MM.1S (cell line): ENCODE measurements at regions not wholly inside any gene's neighbourhood (a gene's known extent, or its start where the extent isn't known, plus 50 kb on each side); places are given as distances from the start of the nearest gene placed in this dataset.

Experiments
- DNase-seq: peaks from one replicate; pipeline ENCODE4 v3.0.0-alpha.2; 2015
- H2AFZ ChIP-seq: fragments of 300-600 bp; sonication (generic); 2 replicates; pipeline ENCODE4 v1.6.0; 2016; ENCODE audit warnings: antibody characterized with exemption, low read length
- H3F3A ChIP-seq: fragments of 300-600 bp; sonication (generic); 2 replicates; pipeline ENCODE4 v1.6.1; 2016; ENCODE audit warnings: mild to moderate bottlenecking, antibody characterized with exemption, low read length, moderate library complexity, mixed read lengths; ENCODE audit not compliant: insufficient read depth
- H3K27ac ChIP-seq: fragments of 300-600 bp; sonication (generic); 2 replicates; pipeline ENCODE4 v1.5.1; 2016; ENCODE audit warnings: mild to moderate bottlenecking, low read length
- H3K27me3 ChIP-seq: fragments of 300-600 bp; sonication (generic); replicated peaks from 2 replicates; pipeline ENCODE4 v1.6.0; 2016; ENCODE audit warnings: low read length; ENCODE audit not compliant: insufficient read depth
- H3K36me3 ChIP-seq: fragments of 300-600 bp; sonication (generic); replicated peaks from 2 replicates; pipeline ENCODE4 v1.6.1; 2016; ENCODE audit warnings: mild to moderate bottlenecking, low read length, mixed read lengths; ENCODE audit not compliant: insufficient read depth
- H3K4me1 ChIP-seq: fragments of 300-600 bp; sonication (generic); 2 replicates; pipeline ENCODE4 v1.6.1; 2016; ENCODE audit warnings: low read length, mixed read lengths
- H3K4me2 ChIP-seq: fragments of 300-600 bp; sonication (generic); 2 replicates; pipeline ENCODE4 v1.6.0; 2016; ENCODE audit warnings: low read depth, low read length
- H3K4me3 ChIP-seq: fragments of 300-600 bp; sonication (generic); 2 replicates; pipeline ENCODE4 v1.5.1; 2016; ENCODE audit warnings: low read length, mixed read lengths
- H3K79me2 ChIP-seq: fragments of 300-600 bp; sonication (generic); 2 replicates; pipeline ENCODE4 v1.6.1; 2016; ENCODE audit warnings: mixed run types, low read length, mixed read lengths
- H3K9ac ChIP-seq: fragments of 300-600 bp; sonication (generic); 2 replicates; pipeline ENCODE4 v1.6.1; 2016; ENCODE audit warnings: low read length, mixed read lengths
- H3K9me2 ChIP-seq: fragments of 300-600 bp; sonication (generic); replicated peaks from 2 replicates; pipeline ENCODE4 v1.6.1; 2016; ENCODE audit warnings: mild to moderate bottlenecking, low read length, mixed read lengths; ENCODE audit not compliant: insufficient read depth
- H3K9me3 ChIP-seq: fragments of 300-600 bp; sonication (generic); replicated peaks from 2 replicates; pipeline ENCODE4 v1.6.1; 2016; ENCODE audit warnings: mild to moderate bottlenecking, low read length, mixed read lengths; ENCODE audit not compliant: insufficient read depth
- H4K20me1 ChIP-seq: fragments of 300-600 bp; sonication (generic); 2 replicates; pipeline ENCODE4 v1.6.1; 2016; ENCODE audit warnings: mild to moderate bottlenecking, low read length, moderate library complexity, mixed read lengths; ENCODE audit not compliant: insufficient read depth
- EZH2 ChIP-seq: fragments of 300-600 bp; sonication (generic); optimal IDR thresholded peaks from 2 replicates; pipeline ENCODE3; 2017; ENCODE audit warnings: low read depth, mild to moderate bottlenecking, antibody characterized with exemption, low read length, mixed read lengths
- EZH2phosphoT487 ChIP-seq: fragments of 300-600 bp; sonication (generic); IDR thresholded peaks from 2 replicates; pipeline ENCODE4 v1.6.1; 2018; ENCODE audit warnings: antibody characterized with exemption, low read length
- TF ChIP-seq, protein P1 (sequence below): fragments of 300-600 bp; sonication (generic); IDR thresholded peaks from 2 replicates; pipeline ENCODE4 v1.5.1; 2016; ENCODE audit warnings: antibody characterized with exemption, low read length, mixed read lengths

DNA sequence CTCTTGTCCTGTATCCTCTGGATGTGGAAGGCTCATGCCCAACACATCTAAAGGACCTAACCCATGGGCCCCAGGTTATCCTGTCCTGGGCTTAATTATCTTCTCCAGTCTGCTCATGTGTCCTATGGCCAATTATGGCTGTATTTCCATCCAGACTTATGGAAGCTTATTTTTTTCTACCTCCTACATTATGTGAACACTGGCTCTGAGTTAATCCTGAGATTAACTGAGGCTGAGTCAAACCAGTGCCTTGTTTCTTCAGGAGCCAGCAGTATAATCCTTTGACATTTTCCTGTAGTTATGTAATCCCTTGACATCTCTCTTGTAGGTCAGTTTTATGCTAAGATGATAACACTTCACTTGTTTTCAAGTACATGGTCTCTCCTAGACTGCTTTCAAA lies 213.6 kb downstream of the PMAIP1 start:
- H3K4me3 ChIP-seq: no peak overlapping the region
- no peak overlapping the region for H3K27ac ChIP-seq
- no peaks in the 10 kb centered on the region for H3K9me2 ChIP-seq
- H3K9me3 ChIP-seq: no peaks in the 10 kb centered on the region
- H3K27me3 ChIP-seq: no peaks in the 10 kb centered on the region
- TF ChIP-seq EZH2phosphoT487 (no peak), EZH2 (no peak)
- TF ChIP-seq, protein P1, sequence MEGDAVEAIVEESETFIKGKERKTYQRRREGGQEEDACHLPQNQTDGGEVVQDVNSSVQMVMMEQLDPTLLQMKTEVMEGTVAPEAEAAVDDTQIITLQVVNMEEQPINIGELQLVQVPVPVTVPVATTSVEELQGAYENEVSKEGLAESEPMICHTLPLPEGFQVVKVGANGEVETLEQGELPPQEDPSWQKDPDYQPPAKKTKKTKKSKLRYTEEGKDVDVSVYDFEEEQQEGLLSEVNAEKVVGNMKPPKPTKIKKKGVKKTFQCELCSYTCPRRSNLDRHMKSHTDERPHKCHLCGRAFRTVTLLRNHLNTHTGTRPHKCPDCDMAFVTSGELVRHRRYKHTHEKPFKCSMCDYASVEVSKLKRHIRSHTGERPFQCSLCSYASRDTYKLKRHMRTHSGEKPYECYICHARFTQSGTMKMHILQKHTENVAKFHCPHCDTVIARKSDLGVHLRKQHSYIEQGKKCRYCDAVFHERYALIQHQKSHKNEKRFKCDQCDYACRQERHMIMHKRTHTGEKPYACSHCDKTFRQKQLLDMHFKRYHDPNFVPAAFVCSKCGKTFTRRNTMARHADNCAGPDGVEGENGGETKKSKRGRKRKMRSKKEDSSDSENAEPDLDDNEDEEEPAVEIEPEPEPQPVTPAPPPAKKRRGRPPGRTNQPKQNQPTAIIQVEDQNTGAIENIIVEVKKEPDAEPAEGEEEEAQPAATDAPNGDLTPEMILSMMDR: no peak
- no peaks in the 10 kb centered on the region for H3K36me3 ChIP-seq
- H3K4me2 ChIP-seq: no peak overlapping the region
- H3K79me2 ChIP-seq: no peaks in the 10 kb centered on the region
- H3K4me1 ChIP-seq: no peaks in the 10 kb centered on the region
- DNase-seq: no peak
- H4K20me1 ChIP-seq: no peaks in the 10 kb centered on the region
- H2AFZ ChIP-seq: no peak overlapping the region
- no peak overlapping the region for H3K9ac ChIP-seq
- H3F3A ChIP-seq: no peaks in the 10 kb centered on the region

DNA sequence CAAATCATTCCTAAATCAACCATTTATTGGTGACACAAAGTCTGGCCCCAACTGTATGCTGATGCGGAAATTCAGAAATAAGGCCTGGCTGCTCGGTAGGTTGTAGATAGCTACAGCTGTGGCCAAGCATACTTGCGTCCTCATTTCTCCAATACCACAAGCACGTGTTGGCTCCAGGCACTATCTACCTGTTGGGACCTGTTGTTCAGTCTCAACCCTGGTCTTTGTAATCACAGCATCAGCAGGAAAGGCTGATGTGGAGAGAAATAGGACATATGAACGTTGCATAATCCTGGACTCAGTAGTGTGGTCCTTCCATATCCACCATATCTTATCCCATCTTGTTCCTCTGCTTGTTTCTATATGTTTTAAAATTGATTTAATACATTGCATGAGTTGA lies 212.6 kb downstream of the PMAIP1 start:
- no peaks in the 10 kb centered on the region for H3K36me3 ChIP-seq
- H2AFZ ChIP-seq: no peak overlapping the region
- no peaks in the 10 kb centered on the region for H4K20me1 ChIP-seq
- no peak overlapping the region for H3K27ac ChIP-seq
- no peaks in the 10 kb centered on the region for H3K4me1 ChIP-seq
- TF ChIP-seq EZH2: no peak
- TF ChIP-seq, protein P1: no peak
- TF ChIP-seq EZH2phosphoT487: no peak
- no peaks in the 10 kb centered on the region for H3K9me2 ChIP-seq
- no peak overlapping the region for H3K9ac ChIP-seq
- no peaks in the 10 kb centered on the region for H3K79me2 ChIP-seq
- no peaks in the 10 kb centered on the region for H3K27me3 ChIP-seq
- no peaks in the 10 kb centered on the region for H3K9me3 ChIP-seq
- no peak for DNase-seq
- no peaks in the 10 kb centered on the region for H3F3A ChIP-seq
- H3K4me3 ChIP-seq: no peak overlapping the region
- no peak overlapping the region for H3K4me2 ChIP-seq

DNA sequence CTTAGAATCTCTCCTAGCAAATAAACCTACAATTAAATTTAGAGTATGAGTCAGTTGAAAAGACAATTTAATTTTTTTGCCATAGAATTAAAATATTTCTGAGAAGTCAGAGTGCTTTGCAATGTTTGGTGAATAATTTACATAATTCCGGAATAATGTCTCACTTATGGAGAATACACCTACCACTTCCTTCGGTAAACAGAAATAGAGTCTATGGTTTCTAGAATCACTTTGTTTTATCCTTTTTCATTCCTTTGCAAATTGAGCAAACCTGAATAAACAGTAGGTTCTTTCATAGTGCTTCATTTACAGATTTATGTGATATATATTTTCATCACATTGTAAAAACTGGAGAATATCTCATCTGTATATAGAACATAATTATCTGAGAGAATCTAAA lies 211.7 kb downstream of the PMAIP1 start:
- no peaks in the 10 kb centered on the region for H3F3A ChIP-seq
- H3K4me3 ChIP-seq: no peak overlapping the region
- TF ChIP-seq, protein P1: no peak
- TF ChIP-seq EZH2 (no peak), EZH2phosphoT487 (no peak)
- H3K27me3 ChIP-seq: no peaks in the 10 kb centered on the region
- H3K4me2 ChIP-seq: no peak overlapping the region
- no peak overlapping the region for H3K27ac ChIP-seq
- H3K9me2 ChIP-seq: no peaks in the 10 kb centered on the region
- no peak overlapping the region for H3K9ac ChIP-seq
- H2AFZ ChIP-seq: no peak overlapping the region
- no peaks in the 10 kb centered on the region for H3K79me2 ChIP-seq
- H3K4me1 ChIP-seq: no peaks in the 10 kb centered on the region
- no peaks in the 10 kb centered on the region for H3K36me3 ChIP-seq
- H4K20me1 ChIP-seq: no peaks in the 10 kb centered on the region
- no peak for DNase-seq
- no peaks in the 10 kb centered on the region for H3K9me3 ChIP-seq
